Transverse colon (tissue), 4 donors: ENCODE measurements at regions not wholly inside any gene's neighbourhood (a gene's known extent, or its start where the extent isn't known, plus 50 kb on each side); places are given as distances from the start of the nearest gene placed in this dataset.

Experiments
- DNase-seq: peaks from one replicate; pipeline ENCODE4 v3.0.0-alpha.2; 2019
- H3K27ac ChIP-seq, 4 donors: fragments of 200-600 bp; sonication (generic); 2 replicates each; pipeline ENCODE4 v1.5.1; 2016 to 2018; ENCODE audit warnings: inconsistent platforms in 4 of 4
- H3K27me3 ChIP-seq: fragments of 200-600 bp; sonication (generic); 2 replicates; pipeline ENCODE4 v1.5.1; 2017; ENCODE audit warnings: inconsistent platforms
- H3K36me3 ChIP-seq, 4 donors: fragments of 200-600 bp; sonication (generic); 2 replicates each; pipeline ENCODE4 v1.5.1; 2017 to 2019; ENCODE audit warnings: inconsistent platforms in 4 of 4
- H3K4me1 ChIP-seq, 4 donors: fragments of 200-600 bp; sonication (generic); 2 replicates each; pipeline ENCODE4 v1.5.1; 2017 to 2020; ENCODE audit warnings: inconsistent platforms in 4 of 4
- H3K4me3 ChIP-seq, 4 donors: fragments of 200-600 bp; sonication (generic); 1 replicate in 1 of 4; 2 replicates in 3 of 4; pipeline versions ENCODE4 v1.5.1 to v1.6.1; 2017 to 2019; ENCODE audit warnings: inconsistent platforms in 4 of 4
- H3K9me3 ChIP-seq, 2 donors: fragments of 200-600 bp; sonication (generic); 2 replicates each; pipeline ENCODE4 v1.5.1; 2017 to 2019; ENCODE audit warnings: inconsistent platforms in 2 of 2
- CTCF ChIP-seq, 5 experiments: fragments of 200-600 bp in 3 of 5; fragments of 450-650 bp in 2 of 5; sonication (generic) in 3 of 5; IDR thresholded peaks; 1 replicate in 2 of 5; 2 replicates in 3 of 5; pipeline ENCODE4 v1.5.1; 2016 to 2017; ENCODE audit warnings: antibody characterized with exemption in 5 of 5, inconsistent platforms in 3 of 5, mild to moderate bottlenecking in 2 of 5, moderate library complexity in 1 of 5
- EP300 ChIP-seq: sonication (generic); formaldehyde crosslinking; IDR thresholded peaks from one replicate; pipeline ENCODE4 v1.6.1; 2017; ENCODE audit warnings: antibody characterized with exemption, low read depth
- POLR2A ChIP-seq: fragments of 450-650 bp; IDR thresholded peaks from one replicate; pipeline ENCODE4 v1.6.1; 2016; ENCODE audit warnings: antibody characterized with exemption, mild to moderate bottlenecking, moderate library complexity
- POLR2AphosphoS5 ChIP-seq, 3 donors: sonication (generic); formaldehyde crosslinking; IDR thresholded peaks; one replicate each; pipeline ENCODE4 v1.6.1; 2016; ENCODE audit warnings: antibody characterized with exemption in 3 of 3
- whole genome bisulfite sequencing, 2 donors: methylation state at CpG; one replicate each; pipeline ENCODE4 v1.1.5; 2018; ENCODE audit warnings: low coverage in 1 of 2; 5-methylcytosine and 5-hydroxymethylcytosine counted together
- in situ Hi-C, 4 donors: fragments of 200-750 bp; cut with MboI; loops; one replicate each; pipeline versions ENCODE4 v1.15.0 to v1.15.1; 2017; ENCODE audit warnings: low sequenced_read_pairs in 3 of 4, low pct_ligation_motif_present in 1 of 4, low pct_unique_long_range_greater_than_20kb in 1 of 4
- intact Hi-C: fragments of 100-400 bp; cut with DNase I; formaldehyde crosslinking; loops from one replicate; pipeline ENCODE4 v1.15.1; 2023; ENCODE audit warnings: low total_unique reads

- H3K27ac ChIP-seq, result no peak overlapping the region
- 56 to 63% methylated on average over 10 to 13 of the region's 13 CpGs for WGBS, 2 donors
- TF ChIP-seq POLR2AphosphoS5 (IDR thresholded peaks at IDR 0.05) (no peak), POLR2A (no peak)
- no peaks in the 10 kb centered on the region for H3K4me1 ChIP-seq
- peaks cover 11% of the 10 kb centered on the region for H3K27me3 ChIP-seq
- H3K4me3 ChIP-seq, result no peak overlapping the region
- intact Hi-C loops (no loop called here), in situ Hi-C loops (no loop called here)
- H3K36me3 ChIP-seq, result no peaks in the 10 kb centered on the region
- DNase-seq, result no peak
- H3K9me3 ChIP-seq, result no peaks in the 10 kb centered on the region
Observed at GRCh38 chr22:49362211-49362839, 465.3 kb downstream of the BRD1 start.

GRCh38 chr22:49361164-49361563, 466.5 kb downstream of the BRD1 start:
- peaks cover 17% of the 10 kb centered on the region for H3K27me3 ChIP-seq
- 43 to 51% methylated on average over 4 of the region's 4 CpGs for WGBS, 2 donors

GRCh38 chr22:49360746-49361145, 466.9 kb downstream of the BRD1 start:
- no peak overlapping the region for H3K27ac ChIP-seq
- 47 to 48% methylated on average over 2 to 3 of the region's 3 CpGs for WGBS, 2 donors
- TF ChIP-seq EP300, result no peak
- TF ChIP-seq POLR2A, result no peak
- no peak for TF ChIP-seq POLR2AphosphoS5 (IDR thresholded peaks at IDR 0.05)
- no peak for TF ChIP-seq CTCF (IDR thresholded peaks at IDR 0.05)
- H3K4me1 ChIP-seq, result no peaks in the 10 kb centered on the region
- H3K4me3 ChIP-seq, result no peak overlapping the region
- H3K27me3 ChIP-seq, result peaks cover 21% of the 10 kb centered on the region
- in situ Hi-C loops, result no loop called here
- H3K36me3 ChIP-seq, result no peaks in the 10 kb centered on the region
- intact Hi-C loops, result no loop called here
- DNase-seq, result no peak
- H3K9me3 ChIP-seq, result no peaks in the 10 kb centered on the region

More at GRCh38 chr22:49361164-49361563, 466.5 kb downstream of the BRD1 start:
- no peaks in the 10 kb centered on the region for H3K4me1 ChIP-seq
- intact Hi-C loops, result no loop called here
- H3K36me3 ChIP-seq, result no peaks in the 10 kb centered on the region
- in situ Hi-C loops, result no loop called here
- H3K27ac ChIP-seq, result no peak overlapping the region
- H3K4me3 ChIP-seq, result no peak overlapping the region
- no peak for DNase-seq
- TF ChIP-seq POLR2A (no peak), CTCF (IDR thresholded peaks at IDR 0.05) (no peak), POLR2AphosphoS5 (IDR thresholded peaks at IDR 0.05) (no peak), EP300 (no peak)
- no peaks in the 10 kb centered on the region for H3K9me3 ChIP-seq

GRCh38 chr22:49359076-49359475, 468.6 kb downstream of the BRD1 start:
- Histone ChIP-seq H3K9me3 (no peaks in the 10 kb centered on the region), H3K27ac (no peak overlapping the region), H3K36me3 (no peaks in the 10 kb centered on the region), H3K4me3 (no peak overlapping the region), H3K27me3 (peaks cover 35% of the 10 kb centered on the region), H3K4me1 (no peaks in the 10 kb centered on the region)
- WGBS, 2 donors, result 38 to 66% methylated on average over 2 to 8 of the region's 8 CpGs
- intact Hi-C loops (no loop called here), in situ Hi-C loops (no loop called here)
- no peak for TF ChIP-seq POLR2AphosphoS5 (IDR thresholded peaks at IDR 0.05)
- no peak for TF ChIP-seq EP300
- no peak for TF ChIP-seq POLR2A
- TF ChIP-seq CTCF (IDR thresholded peaks at IDR 0.05), result no peak
- no peak for DNase-seq
